SK-N-SH (cell line): ENCODE measurements at regions not wholly inside any gene's neighbourhood (a gene's known extent, or its start where the extent isn't known, plus 50 kb on each side); places are given as distances from the start of the nearest gene placed in this dataset.

Experiments used
- CTCF ChIA-PET: fragments of 300-600, 350-600 bp; formaldehyde crosslinking; extraction: SDS; loops from one replicate; lab custom pipeline; 2021; lab: Yijun Ruan, JAX
- POLR2A ChIA-PET: fragments of 350-600 bp; sonication (Branson Sonifier 250); formaldehyde crosslinking; extraction: SDS; loops from one replicate; lab custom pipeline; 2020; ENCODE audit warnings: antibody characterized with exemption, inconsistent platforms; lab: Yijun Ruan, JAX
- DNase-seq: peaks from one replicate; pipeline ENCODE4 v3.0.0; 2012
- H2AFZ ChIP-seq: fragments of 200-600 bp; sonication (generic); 2 replicates; pipeline ENCODE4 v1.8.1; 2016; ENCODE audit warnings: antibody characterized with exemption, mild to moderate bottlenecking, low read depth
- H3F3A ChIP-seq: fragments of 200-600 bp; sonication (generic); replicated peaks from 2 replicates; pipeline ENCODE3; 2016; ENCODE audit warnings: antibody characterized with exemption, mild to moderate bottlenecking; ENCODE audit not compliant: insufficient read depth
- H3K27ac ChIP-seq, 2 experiments: fragments of 200-500 bp in 1 of 2; fragments of 200-600 bp in 1 of 2; sonication (Bioruptor generic) in 1 of 2; sonication (generic), shearing (Covaris generic) in 1 of 2; 2 replicates each; pipeline versions ENCODE4 v1.5.1 to v1.6.1; 2014 to 2016; ENCODE audit warnings: low read depth in 2 of 2, inconsistent platforms in 1 of 2, low read length in 1 of 2, mild to moderate bottlenecking in 1 of 2, mixed read lengths in 1 of 2
- H3K27me3 ChIP-seq: fragments of 200-600 bp; sonication (generic), shearing (Covaris generic); 2 replicates; pipeline ENCODE4 v1.6.1; 2016; ENCODE audit warnings: mixed run types; ENCODE audit not compliant: insufficient read depth
- H3K36me3 ChIP-seq, 2 experiments: fragments of 200-500 bp in 1 of 2; fragments of 200-600 bp in 1 of 2; sonication (Bioruptor generic) in 1 of 2; sonication (generic) in 1 of 2; replicated peaks in 1 of 2; 2 replicates each; pipeline versions ENCODE3 to v1.5.1; 2014 to 2016; ENCODE audit warnings: low read length in 1 of 2, mild to moderate bottlenecking in 1 of 2; ENCODE audit not compliant: insufficient read depth in 2 of 2, control insufficient read depth in 1 of 2
- H3K4me1 ChIP-seq, 2 experiments: fragments of 200-500 bp in 1 of 2; fragments of 200-600 bp in 1 of 2; sonication (Bioruptor generic) in 1 of 2; sonication (generic), shearing (Covaris generic) in 1 of 2; 2 replicates each; pipeline versions ENCODE4 v1.5.1 to v1.6.1; 2014 to 2016; ENCODE audit warnings: low read depth in 1 of 2, low read length in 1 of 2, mixed run types in 1 of 2; ENCODE audit not compliant: insufficient read depth in 2 of 2, control insufficient read depth in 1 of 2
- H3K4me2 ChIP-seq: fragments of 200-600 bp; sonication (generic), shearing (Covaris generic); 2 replicates; pipeline ENCODE4 v1.6.1; 2017; ENCODE audit warnings: mixed run types
- H3K4me3 ChIP-seq, 2 experiments: fragments of 200-500 bp in 1 of 2; fragments of 200-600 bp in 1 of 2; sonication (Bioruptor generic) in 1 of 2; sonication (generic), shearing (Covaris generic) in 1 of 2; 2 replicates each; pipeline versions ENCODE4 v1.5.1 to v1.8.1; 2014 to 2016; ENCODE audit warnings: low read depth in 2 of 2, inconsistent platforms in 1 of 2, low read length in 1 of 2, mild to moderate bottlenecking in 1 of 2, mixed read lengths in 1 of 2, moderate library complexity in 1 of 2
- H3K79me2 ChIP-seq: fragments of 200-600 bp; sonication (generic); 2 replicates; pipeline ENCODE4 v1.8.1; 2017; ENCODE audit warnings: mild to moderate bottlenecking; ENCODE audit not compliant: insufficient read depth
- H3K9ac ChIP-seq: fragments of 200-600 bp; sonication (generic); 2 replicates; pipeline ENCODE4 v1.6.1; 2017; ENCODE audit warnings: mixed run types
- H3K9me2 ChIP-seq: fragments of 200-600 bp; sonication (generic); 2 replicates; pipeline ENCODE4 v1.6.1; 2017; ENCODE audit warnings: mixed run types
- H3K9me3 ChIP-seq: fragments of 200-600 bp; sonication (generic); 2 replicates; pipeline ENCODE4 v1.6.1; 2017; ENCODE audit warnings: mixed run types, mild to moderate bottlenecking, moderate library complexity
- H4K20me1 ChIP-seq: fragments of 200-600 bp; sonication (generic); 2 replicates; pipeline ENCODE4 v1.6.1; 2017; ENCODE audit warnings: mild to moderate bottlenecking, mixed run types; ENCODE audit not compliant: insufficient read depth
- CTCF ChIP-seq: fragments of 200-600 bp; sonication (generic); IDR thresholded peaks from 2 replicates; pipeline ENCODE4 v1.6.1; 2017; ENCODE audit warnings: antibody characterized with exemption, mild to moderate bottlenecking, moderate library complexity
- EP300 ChIP-seq, 2 experiments: IDR thresholded peaks; 2 replicates each; pipeline versions ENCODE4 v1.4.0 to v1.6.1; 2012; ENCODE audit warnings: borderline replicate concordance in 1 of 2, low read depth in 1 of 2, low read length in 1 of 2
- FOSL2 ChIP-seq: IDR thresholded peaks from 2 replicates; pipeline ENCODE4 v1.4.0; 2012; ENCODE audit warnings: low read depth, mild to moderate bottlenecking, moderate library complexity, borderline replicate concordance
- FOXJ3 ChIP-seq: sonication (generic); formaldehyde crosslinking; IDR thresholded peaks from 2 replicates; pipeline ENCODE4 v1.5.1; 2020; ENCODE audit warnings: mild to moderate bottlenecking, missing genetic modification reagents
- FOXM1 ChIP-seq: IDR thresholded peaks from 2 replicates; pipeline ENCODE4 v1.4.0; 2012; ENCODE audit warnings: low read depth, mild to moderate bottlenecking
- GABPA ChIP-seq: IDR thresholded peaks from 2 replicates; pipeline ENCODE4 v1.4.0; 2012; ENCODE audit warnings: low read depth, mild to moderate bottlenecking
- GATA2 ChIP-seq: sonication (generic); formaldehyde crosslinking; IDR thresholded peaks from 2 replicates; pipeline ENCODE4 v1.5.0; 2020; ENCODE audit warnings: mild to moderate bottlenecking, missing genetic modification reagents
- MXI1 ChIP-seq: IDR thresholded peaks from 2 replicates; pipeline ENCODE4 v1.6.1; 2012; ENCODE audit warnings: mild to moderate bottlenecking, low read depth, low read length, improper control_type of control experiment
- NRF1 ChIP-seq: IDR thresholded peaks from 2 replicates; pipeline ENCODE4 v1.6.1; 2012; ENCODE audit warnings: low read depth, mild to moderate bottlenecking, low read length
- PBX3 ChIP-seq: IDR thresholded peaks from 2 replicates; pipeline ENCODE4; 2012
- POLR2AphosphoS5 ChIP-seq: IDR thresholded peaks from 2 replicates; pipeline ENCODE4 v1.6.1; 2012; ENCODE audit warnings: low read depth, low read length
- RAD21 ChIP-seq: IDR thresholded peaks from 2 replicates; pipeline ENCODE4 v1.6.1; 2012; ENCODE audit warnings: mild to moderate bottlenecking, low read length
- RCOR1 ChIP-seq: fragments of 150-350 bp; IDR thresholded peaks from 2 replicates; pipeline ENCODE4 v1.6.1; 2017; ENCODE audit warnings: antibody characterized with exemption, low read length
- REST ChIP-seq: IDR thresholded peaks from 2 replicates; pipeline ENCODE4 v1.6.1; 2012; ENCODE audit warnings: mild to moderate bottlenecking, low read depth, low read length, moderate library complexity
- RFX5 ChIP-seq: IDR thresholded peaks from 2 replicates; pipeline ENCODE4 v1.6.1; 2012; ENCODE audit warnings: mild to moderate bottlenecking, improper control_type of control experiment, low read length
- RXRA ChIP-seq: IDR thresholded peaks from 2 replicates; pipeline ENCODE4 v1.4.0; 2012; ENCODE audit warnings: low read depth, mild to moderate bottlenecking, borderline replicate concordance
- SMC3 ChIP-seq: IDR thresholded peaks from 2 replicates; pipeline ENCODE4 v1.6.1; 2012; ENCODE audit warnings: low read depth, low read length, improper control_type of control experiment
- TEAD4 ChIP-seq: IDR thresholded peaks from 2 replicates; pipeline ENCODE4 v1.4.0; 2012; ENCODE audit warnings: mild to moderate bottlenecking, borderline replicate concordance; ENCODE audit not compliant: insufficient read depth
- YY1 ChIP-seq: IDR thresholded peaks from 2 replicates; pipeline ENCODE4 v1.4.0; 2012; ENCODE audit warnings: low read depth, mild to moderate bottlenecking
- ZBTB33 ChIP-seq: IDR thresholded peaks from 2 replicates; pipeline ENCODE4 v1.4.0; 2012; ENCODE audit warnings: low read depth, borderline replicate concordance
- WGBS: methylation state at CpG from one replicate; pipeline ENCODE4 v1.1.6; 2017; ENCODE audit warnings: low lambda C conversion rate; 5-methylcytosine and 5-hydroxymethylcytosine counted together

GRCh38 chr9:4935001-4935672, 49.9 kb upstream of the JAK2 start:
- CTCF ChIA-PET, result no interaction called here
- H3K9me2 ChIP-seq, result no peaks in the 10 kb centered on the region
- POLR2A ChIA-PET, result no interaction called here
- H4K20me1 ChIP-seq, result no peaks in the 10 kb centered on the region
- 65% methylated on average over 4 of the region's 4 CpGs for WGBS
- no peak for DNase-seq
- H3F3A ChIP-seq, result no peaks in the 10 kb centered on the region
- H2AFZ ChIP-seq, result no peak overlapping the region
- no peak for TF ChIP-seq SMC3
- no peak for TF ChIP-seq GABPA
- no peak for TF ChIP-seq PBX3
- no peak for TF ChIP-seq NRF1
- TF ChIP-seq RAD21, result no peak
- no peak for TF ChIP-seq FOXJ3 (CRISPR knock-in tag)
- no peak for TF ChIP-seq CTCF
- TF ChIP-seq REST, result no peak
- no peak for TF ChIP-seq TEAD4
- TF ChIP-seq RFX5, result no peak
- TF ChIP-seq RXRA, result no peak
- TF ChIP-seq FOXM1, result no peak
- no peak for TF ChIP-seq ZBTB33
- TF ChIP-seq FOSL2, result no peak
- TF ChIP-seq MXI1, result no peak
- TF ChIP-seq GATA2 (CRISPR knock-in tag), result no peak
- TF ChIP-seq RCOR1, result no peak
- TF ChIP-seq YY1, result no peak
- TF ChIP-seq POLR2AphosphoS5, result no peak
- no peak for TF ChIP-seq EP300 (IDR thresholded peaks at IDR 0.05; ENCODE audit: borderline replicate concordance in 1 of 2, low read depth in 1 of 2, low read length in 1 of 2)
- H3K4me1 ChIP-seq, result no peaks in the 10 kb centered on the region; a peak in 2 of 4 replicates
- no peak overlapping the region for H3K4me3 ChIP-seq
- H3K4me2 ChIP-seq, result no peak overlapping the region
- no peaks in the 10 kb centered on the region for H3K79me2 ChIP-seq
- H3K9ac ChIP-seq, result no peak overlapping the region
- no peaks in the 10 kb centered on the region for H3K9me3 ChIP-seq
- H3K27ac ChIP-seq, result no peak overlapping the region
- H3K27me3 ChIP-seq, result no peaks in the 10 kb centered on the region
- H3K36me3 ChIP-seq, result no peaks in the 10 kb centered on the region
